ENCODE measurements at regions not wholly inside any gene's neighbourhood (a gene's known extent, or its start where the extent isn't known, plus 50 kb on each side); places are given as distances from the start of the nearest gene placed in this dataset.

DNA sequence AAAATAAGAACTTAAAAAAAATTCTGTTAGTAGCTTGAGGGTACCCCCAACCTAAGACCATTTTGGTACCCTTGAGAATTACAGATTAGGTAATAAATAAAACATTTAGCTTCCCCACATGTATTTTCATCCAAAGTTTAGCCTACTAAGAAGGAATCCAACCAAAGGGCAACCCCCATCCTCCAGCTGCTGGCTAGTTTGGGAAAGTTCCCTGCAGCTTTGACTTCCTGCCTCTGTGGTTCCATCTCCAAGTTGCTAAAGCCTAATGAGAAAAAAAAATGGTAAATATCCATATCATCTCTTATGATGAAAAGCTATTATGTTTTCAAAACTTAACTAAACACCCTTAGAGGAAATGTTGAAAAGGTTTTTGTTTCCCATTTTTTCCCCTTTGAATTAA, 547.2 kb downstream of the ANKRD7 start:
- H3K36me3 ChIP-seq, result no peaks in the 10 kb centered on the region
- FAIRE-seq (no peak), DNase-seq (no peak), ATAC-seq (no peak)
- H3K27ac ChIP-seq, result no peak overlapping the region
- TF ChIP-seq, protein P1, sequence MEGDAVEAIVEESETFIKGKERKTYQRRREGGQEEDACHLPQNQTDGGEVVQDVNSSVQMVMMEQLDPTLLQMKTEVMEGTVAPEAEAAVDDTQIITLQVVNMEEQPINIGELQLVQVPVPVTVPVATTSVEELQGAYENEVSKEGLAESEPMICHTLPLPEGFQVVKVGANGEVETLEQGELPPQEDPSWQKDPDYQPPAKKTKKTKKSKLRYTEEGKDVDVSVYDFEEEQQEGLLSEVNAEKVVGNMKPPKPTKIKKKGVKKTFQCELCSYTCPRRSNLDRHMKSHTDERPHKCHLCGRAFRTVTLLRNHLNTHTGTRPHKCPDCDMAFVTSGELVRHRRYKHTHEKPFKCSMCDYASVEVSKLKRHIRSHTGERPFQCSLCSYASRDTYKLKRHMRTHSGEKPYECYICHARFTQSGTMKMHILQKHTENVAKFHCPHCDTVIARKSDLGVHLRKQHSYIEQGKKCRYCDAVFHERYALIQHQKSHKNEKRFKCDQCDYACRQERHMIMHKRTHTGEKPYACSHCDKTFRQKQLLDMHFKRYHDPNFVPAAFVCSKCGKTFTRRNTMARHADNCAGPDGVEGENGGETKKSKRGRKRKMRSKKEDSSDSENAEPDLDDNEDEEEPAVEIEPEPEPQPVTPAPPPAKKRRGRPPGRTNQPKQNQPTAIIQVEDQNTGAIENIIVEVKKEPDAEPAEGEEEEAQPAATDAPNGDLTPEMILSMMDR (IDR thresholded peaks at IDR 0.05), result no peak
- no peaks in the 10 kb centered on the region for H3K27me3 ChIP-seq
- no peak overlapping the region for H3K4me3 ChIP-seq
- no peaks in the 10 kb centered on the region for H3K9me3 ChIP-seq
- no peaks in the 10 kb centered on the region for H3K4me1 ChIP-seq
- intact Hi-C loops (cut with DNase I), result no loop called here

DNA sequence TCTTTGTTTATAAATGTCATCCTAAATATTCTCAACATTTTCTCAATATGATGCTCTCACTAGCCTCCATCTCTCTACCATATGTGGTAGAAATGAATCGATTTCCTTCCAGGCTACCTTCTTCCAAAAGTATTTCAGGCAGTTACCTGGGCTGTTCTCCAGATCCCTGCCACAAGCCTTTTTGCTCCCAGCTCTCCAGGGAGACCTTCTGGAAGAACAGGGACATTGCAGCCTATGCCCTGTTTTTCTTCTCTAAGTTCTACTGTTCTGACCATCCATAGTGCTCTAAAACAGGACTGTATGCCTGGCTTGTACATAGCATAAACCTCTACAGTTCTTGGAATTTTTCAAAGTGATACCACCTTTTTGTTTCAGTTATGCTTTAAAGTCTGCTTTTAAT, 552.8 kb downstream of the ANKRD7 start:
- H3K27ac ChIP-seq, result no peak overlapping the region
- no peak for ATAC-seq
- no peaks in the 10 kb centered on the region for H3K36me3 ChIP-seq
- 46 to 61% methylated on average over 1 of the region's 1 CpG for WGBS, 2 donors
- H3K9me3 ChIP-seq, result no peaks in the 10 kb centered on the region
- no peaks in the 10 kb centered on the region for H3K27me3 ChIP-seq
- no peak overlapping the region for H3K4me3 ChIP-seq
- no peak for DNase-seq
- no peak for FAIRE-seq
- no peaks in the 10 kb centered on the region for H3K4me1 ChIP-seq
- TF ChIP-seq, protein P1 (IDR thresholded peaks at IDR 0.05), result no peak
- intact Hi-C loops (cut with DNase I), result no loop called here

DNA sequence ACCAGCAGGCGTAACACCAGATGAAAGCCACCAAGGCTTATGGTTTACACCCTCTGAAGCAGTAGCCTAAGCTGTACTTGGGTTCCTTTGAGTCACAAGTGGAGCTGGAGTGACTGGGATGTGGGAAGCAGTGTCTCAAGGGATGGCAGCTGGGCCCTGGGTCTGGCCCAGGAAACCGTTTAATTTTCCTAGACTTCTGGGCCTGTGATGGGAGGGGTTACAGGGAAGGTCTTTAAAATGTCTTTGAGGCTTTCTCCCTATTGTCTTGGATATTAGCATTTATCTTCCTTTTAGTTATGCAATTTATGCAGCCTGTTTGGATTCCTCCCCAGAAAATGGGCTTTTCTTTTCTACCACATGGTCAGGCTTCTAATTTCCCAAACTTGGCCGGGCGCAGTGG, 568.2 kb downstream of the ANKRD7 start:
- intact Hi-C loops (cut with DNase I), result no loop called here
- Histone ChIP-seq H3K4me1 (no peaks in the 10 kb centered on the region), H3K27ac (no peak overlapping the region), H3K36me3 (no peaks in the 10 kb centered on the region), H3K9me3 (no peaks in the 10 kb centered on the region), H3K4me3 (no peak overlapping the region), H3K27me3 (no peaks in the 10 kb centered on the region)
- TF ChIP-seq, protein P1 (IDR thresholded peaks at IDR 0.05), result no peak
- WGBS, 2 donors, result 73 to 84% methylated on average over 4 of the region's 4 CpGs
- FAIRE-seq (no peak), DNase-seq (no peak), ATAC-seq (no peak)

DNA sequence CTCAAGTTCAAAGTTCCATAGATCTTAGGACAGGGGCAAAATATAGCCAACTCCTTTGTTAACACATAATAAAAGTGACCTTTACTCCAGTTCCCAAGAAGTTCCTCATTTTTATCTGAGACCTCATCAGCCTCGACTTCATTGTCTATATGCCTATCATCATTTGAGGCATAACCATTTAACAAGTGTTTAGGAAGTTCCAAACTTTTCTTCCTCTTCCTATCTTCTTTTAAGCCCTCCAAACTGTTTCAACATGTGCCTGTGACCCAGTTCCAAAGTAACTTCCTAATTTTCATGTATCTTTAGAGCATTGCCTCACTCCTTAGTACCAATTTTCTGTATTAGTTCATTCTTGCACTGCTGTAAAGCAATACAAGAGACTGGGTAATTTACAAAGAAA, 569.1 kb downstream of the ANKRD7 start:
- Histone ChIP-seq H3K27ac (no peak overlapping the region), H3K27me3 (no peaks in the 10 kb centered on the region), H3K4me1 (no peaks in the 10 kb centered on the region), H3K9me3 (no peaks in the 10 kb centered on the region), H3K4me3 (no peak overlapping the region), H3K36me3 (no peaks in the 10 kb centered on the region)
- ATAC-seq, result no peak
- DNase-seq, result no peak
- WGBS, 2 donors, result 34 to 47% methylated on average over 1 of the region's 1 CpG
- intact Hi-C loops (cut with DNase I), result no loop called here
- no peak for FAIRE-seq
- TF ChIP-seq, protein P1 (IDR thresholded peaks at IDR 0.05), result no peak

DNA sequence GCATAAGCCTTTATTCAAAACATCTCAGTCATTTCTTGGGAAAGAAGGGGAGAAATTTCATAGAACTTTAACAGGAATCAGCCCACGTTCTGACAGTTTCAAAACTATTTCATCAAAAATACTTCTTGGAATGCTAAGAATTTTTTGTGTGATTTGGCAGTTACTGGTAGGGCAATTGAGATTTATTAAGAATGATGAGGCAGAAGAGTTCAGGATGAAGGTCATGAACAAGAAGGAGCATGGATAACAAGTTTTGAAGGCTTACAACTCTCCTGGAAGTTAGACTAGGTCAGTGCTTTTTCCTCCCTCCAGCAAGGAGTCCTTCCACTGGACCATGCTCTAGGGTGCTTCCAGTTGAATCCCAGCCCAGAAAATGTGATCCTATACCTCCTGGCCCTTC, 569.9 kb downstream of the ANKRD7 start:
- no peaks in the 10 kb centered on the region for H3K27me3 ChIP-seq
- 16 to 19% methylated on average over 1 of the region's 1 CpG for WGBS, 2 donors
- H3K4me1 ChIP-seq, result no peaks in the 10 kb centered on the region
- DNase-seq (no peak), FAIRE-seq (no peak), ATAC-seq (no peak)
- H3K36me3 ChIP-seq, result no peaks in the 10 kb centered on the region
- no peaks in the 10 kb centered on the region for H3K9me3 ChIP-seq
- intact Hi-C loops (cut with DNase I), result no loop called here
- H3K27ac ChIP-seq, result no peak overlapping the region
- no peak overlapping the region for H3K4me3 ChIP-seq
- TF ChIP-seq, protein P1 (IDR thresholded peaks at IDR 0.05), result no peak
